ENCODE measurements at regions not wholly inside any gene's neighbourhood (a gene's known extent, or its start where the extent isn't known, plus 50 kb on each side); places are given as distances from the start of the nearest gene placed in this dataset.

GRCh38 chr16:85202051-85202601 lies 89.9 kb upstream of the CIBAR2 start:
- Histone ChIP-seq H3K79me2 (ENCODE audit: insufficient read depth, low read length) (no peaks in the 10 kb centered on the region), H3K27ac (ENCODE audit: insufficient read length, low read depth, low read length) (no peak overlapping the region), H4K20me1 (ENCODE audit: control insufficient read depth, insufficient read depth, insufficient read length) (no peaks in the 10 kb centered on the region), H3K9ac (ENCODE audit: extremely low read depth, insufficient read length, low read length) (no peak overlapping the region), H2BK15ac (ENCODE audit: low read depth, low read length) (no peak overlapping the region), H3K4me1 (ENCODE audit: insufficient read depth, low read length) (no peaks in the 10 kb centered on the region), H2BK20ac (ENCODE audit: low read depth, low read length, poor library complexity, severe bottlenecking) (no peak overlapping the region), H2BK5ac (ENCODE audit: insufficient read length, low read length) (no peak overlapping the region), H3K56ac (ENCODE audit: insufficient read length, low read depth, low read length) (no peak overlapping the region), H3K23me2 (ENCODE audit: insufficient read length, low read depth, low read length, poor library complexity, severe bottlenecking) (no peaks in the 10 kb centered on the region), H4K91ac (ENCODE audit: insufficient read length, low read depth, low read length) (no peak overlapping the region), H2BK12ac (ENCODE audit: insufficient read length, low read depth, low read length) (no peak overlapping the region), H2AFZ (ENCODE audit: low read length) (no peak overlapping the region), H3K4me2 (ENCODE audit: insufficient read depth, insufficient read length, low read length) (no peak overlapping the region), H4K5ac (ENCODE audit: insufficient read length, low read depth, low read length) (no peak overlapping the region), H3K27me3 (ENCODE audit: insufficient read depth, low read length) (no peaks in the 10 kb centered on the region), H3T11ph (ENCODE audit: low read length) (no peak overlapping the region), H3K14ac (ENCODE audit: insufficient read depth, low read length) (no peak overlapping the region), H3K79me1 (ENCODE audit: insufficient read depth, low read depth, low read length, poor library complexity, severe bottlenecking) (no peaks in the 10 kb centered on the region), H3K23ac (ENCODE audit: insufficient read length, low read depth, low read length) (no peak overlapping the region), H4K8ac (replicated peaks; ENCODE audit: insufficient read length, low read depth, low read length) (no peak overlapping the region), H3K18ac (ENCODE audit: insufficient read length, low read depth, low read length) (no peak overlapping the region), H2AK5ac (ENCODE audit: insufficient read length, low read length) (no peak overlapping the region), H3K9me3 (ENCODE audit: control insufficient read depth, low read depth, low read length) (no peaks in the 10 kb centered on the region), H3K4ac (ENCODE audit: low read depth, low read length) (no peak overlapping the region), H2BK120ac (ENCODE audit: low read depth, low read length, poor library complexity, severe bottlenecking) (no peak overlapping the region)
- Mint-ChIP-seq H3K9me3 (peaks cover 7 to 9% of the 10 kb centered on the region in 2 experiments; a peak in 3 of 5 replicates), H3K36me3 (ENCODE audit: insufficient read depth in 1 of 3, low read depth in 3 of 3) (peaks cover 0 to 8% (median 8%) of the 10 kb centered on the region in 3 experiments; a peak in 3 of 7 replicates), H3K27me3 (ENCODE audit: low read depth) (no peaks in the 10 kb centered on the region), H3K4me3 (no peak overlapping the region), H3K27ac (peak overlapping the region; percentile 63 to 95 (median 76); a peak in 6 of 7 replicates), H3K4me1 (peaks cover 23 to 33% of the 10 kb centered on the region in 2 experiments)
- DNase-seq = no peak
- no CpG with 5 or more reads among the region's 14 CpGs for WGBS (ENCODE audit: extremely low coverage, insufficient read length, low lambda C conversion rate)
- no peak for TF ChIP-seq CTCF (conservative IDR thresholded peaks at IDR 0.05)

Data from H9 (cell line).